ENCODE measurements at regions not wholly inside any gene's neighbourhood (a gene's known extent, or its start where the extent isn't known, plus 50 kb on each side); places are given as distances from the start of the nearest gene placed in this dataset.

GRCh38 chr5:112630246-112631009 is 107.3 kb upstream of the APC start:
- DNase-seq = no peak

GRCh38 chr5:112634166-112634565 is 103.5 kb upstream of the APC start:
- DNase-seq = no peak

GRCh38 chr5:112634796-112635195 is 102.9 kb upstream of the APC start:
- DNase-seq = no peak

GRCh38 chr5:112635276-112635675 is 102.4 kb upstream of the APC start:
- DNase-seq = no peak

GRCh38 chr5:112635771-112636731 is 101.6 kb upstream of the APC start:
- DNase-seq = no peak

- no peak for DNase-seq
Measured at GRCh38 chr5:112636751-112637150, 100.9 kb upstream of the APC start.

- no peak for DNase-seq
Measured at GRCh38 chr5:112637343-112637742, 100.3 kb upstream of the APC start.

- DNase-seq = no peak
Measured at GRCh38 chr5:112640546-112640945, 97.1 kb upstream of the APC start.

- no peak for DNase-seq
Measured at GRCh38 chr5:112641515-112642110, 96.1 kb upstream of the APC start.

- no peak for DNase-seq
Measured at GRCh38 chr5:112642885-112643284, 94.8 kb upstream of the APC start.

GRCh38 chr5:112643339-112643971 is 94.2 kb upstream of the APC start:
- DNase-seq = no peak

- no peak for DNase-seq
Measured at GRCh38 chr5:112646139-112646936, 91.3 kb upstream of the APC start.

GRCh38 chr5:112647428-112647827 is 90.3 kb upstream of the APC start:
- no peak for DNase-seq

- DNase-seq = no peak
Measured at GRCh38 chr5:112648264-112648663, 89.4 kb upstream of the APC start.

- DNase-seq = no peak
Measured at GRCh38 chr5:112649882-112650281, 87.8 kb upstream of the APC start.

- DNase-seq = no peak
Measured at GRCh38 chr5:112653638-112654205, 84.0 kb upstream of the APC start.

- no peak for DNase-seq
Measured at GRCh38 chr5:112655513-112655912, 82.2 kb upstream of the APC start.

GRCh38 chr5:112656451-112656850 is 81.2 kb upstream of the APC start:
- DNase-seq = no peak

GRCh38 chr5:112657804-112658203 is 79.9 kb upstream of the APC start:
- no peak for DNase-seq

- DNase-seq = no peak
Measured at GRCh38 chr5:112660359-112660758, 77.3 kb upstream of the APC start.

- DNase-seq = no peak
Measured at GRCh38 chr5:112663146-112663545, 74.5 kb upstream of the APC start.

GRCh38 chr5:112668016-112668415 is 69.7 kb upstream of the APC start:
- no peak for DNase-seq

Data from stimulated activated CD4-positive, alpha-beta T cell treated with anti-CD3 and anti-CD28 coated beads, Interleukin-1b, Interleukin-23, amount 100 ng/mL, for 48 hours (primary cell).